HCT116 (cell line): ENCODE measurements at regions not wholly inside any gene's neighbourhood (a gene's known extent, or its start where the extent isn't known, plus 50 kb on each side); places are given as distances from the start of the nearest gene placed in this dataset.

Source experiments
- ATAC-seq: fragments of 200-7000 bp; cut with Tn5 transposase; 2 replicates; pipeline ENCODE4 v1.9.1; 2020; ENCODE audit warnings: mild to moderate bottlenecking, moderate library complexity
- BruUV-seq: library from RNA; stranded (reverse); fragments of 400-500 nt; replicated peaks from 2 replicates; lab custom pipeline; 2021; lab: Mats Ljungman, UMichigan
- CTCF ChIA-PET: fragments of 300-600 bp; sonication (Branson Sonifier 250); formaldehyde crosslinking; loops from one replicate; lab custom pipeline; 2021; ENCODE audit warnings: antibody characterized with exemption; lab: Charles Lee
- POLR2A ChIA-PET: fragments of 300-600, 350-600 bp; sonication (Branson Sonifier 250); formaldehyde crosslinking; loops from one replicate; lab custom pipeline; 2021; ENCODE audit warnings: antibody characterized with exemption; lab: Charles Lee
- RAD21 ChIA-PET, 2 experiments: fragments of 300-600 bp; sonication (Branson Sonifier 250); formaldehyde crosslinking; loops; one replicate each; lab custom pipeline; 2023; ENCODE audit warnings: low total read pairs in 2 of 2; ENCODE audit not compliant: uncharacterized antibody in 2 of 2, unreplicated experiment in 2 of 2, low non-redundant PET in 1 of 2; lab: Charles Lee
- DNase-seq: peaks from one replicate; pipeline ENCODE4 v3.0.0-alpha.2; 2010; ENCODE audit warnings: low read depth, low spot score
- H2AFZ ChIP-seq: fragments of 200-600 bp; shearing (Covaris generic), sonication (generic); 2 replicates; pipeline ENCODE4 v1.6.1; 2017; ENCODE audit warnings: low read depth, mixed run types, mixed read lengths, antibody characterized with exemption, low read length; ENCODE audit not compliant: poor library complexity, severe bottlenecking
- H3K27ac ChIP-seq: 2 replicates; pipeline ENCODE4 v1.5.1; 2012; ENCODE audit warnings: low read depth, low read length
- H3K27me3 ChIP-seq: fragments of 200-600 bp; sonication (generic); 2 replicates; pipeline ENCODE4 v1.6.1; 2016; ENCODE audit warnings: mixed run types, low read length, mixed read lengths; ENCODE audit not compliant: insufficient read depth
- H3K36me3 ChIP-seq, 2 experiments: fragments of 200-500 bp in 1 of 2; fragments of 200-600 bp in 1 of 2; sonication (Bioruptor generic) in 1 of 2; sonication (generic) in 1 of 2; 2 replicates each; pipeline versions ENCODE4 v1.5.1 to v1.6.1; 2014 to 2016; ENCODE audit warnings: low read length in 2 of 2, inconsistent platforms in 1 of 2, mixed read lengths in 1 of 2, mixed run types in 1 of 2; ENCODE audit not compliant: insufficient read depth in 2 of 2, control insufficient read depth in 1 of 2
- H3K4me1 ChIP-seq, 2 experiments: fragments of 200-600 bp in 1 of 2; sonication (generic) in 1 of 2; 2 replicates each; pipeline versions ENCODE4 v1.5.1 to v1.6.1; 2012 to 2017; ENCODE audit warnings: low read length in 2 of 2, inconsistent platforms in 1 of 2, mild to moderate bottlenecking in 1 of 2, mixed read lengths in 1 of 2, mixed run types in 1 of 2, moderate library complexity in 1 of 2; ENCODE audit not compliant: insufficient read depth in 2 of 2, control insufficient read depth in 1 of 2
- H3K4me2 ChIP-seq: fragments of 200-600 bp; sonication (generic); 2 replicates; pipeline ENCODE4 v1.6.1; 2017; ENCODE audit warnings: mixed run types, low read length, mixed read lengths
- H3K4me3 ChIP-seq, 2 experiments: fragments of 200-600 bp in 1 of 2; sonication (generic) in 1 of 2; replicated peaks in 1 of 2; 2 replicates each; pipeline ENCODE4 v1.5.1; 2011 to 2016; ENCODE audit warnings: low read length in 2 of 2, control low read depth in 1 of 2, low read depth in 1 of 2, mild to moderate bottlenecking in 1 of 2, mixed read lengths in 1 of 2, mixed run types in 1 of 2
- H3K79me2 ChIP-seq: fragments of 200-600 bp; sonication (generic); 2 replicates; pipeline ENCODE4 v1.6.1; 2017; ENCODE audit warnings: mild to moderate bottlenecking, mixed run types, low read length, moderate library complexity, mixed read lengths; ENCODE audit not compliant: insufficient read depth
- H3K9ac ChIP-seq: fragments of 200-600 bp; sonication (generic); 2 replicates; pipeline ENCODE4 v1.6.1; 2016; ENCODE audit warnings: low read length, mixed read lengths
- H3K9me2 ChIP-seq: fragments of 200-600 bp; sonication (generic), shearing (Covaris generic); 2 replicates; pipeline ENCODE4 v1.6.1; 2017; ENCODE audit warnings: mixed run types, mild to moderate bottlenecking, moderate library complexity; ENCODE audit not compliant: insufficient read depth
- H3K9me3 ChIP-seq, 2 experiments: fragments of 200-500 bp in 1 of 2; fragments of 200-600 bp in 1 of 2; sonication (Bioruptor generic) in 1 of 2; sonication (generic) in 1 of 2; 2 replicates each; pipeline ENCODE4 v1.6.1; 2014 to 2017; ENCODE audit warnings: low read length in 2 of 2, mixed read lengths in 2 of 2, inconsistent platforms in 1 of 2, low read depth in 1 of 2, mild to moderate bottlenecking in 1 of 2, mixed run types in 1 of 2, moderate library complexity in 1 of 2; ENCODE audit not compliant: control insufficient read depth in 1 of 2, insufficient read depth in 1 of 2
- H4K20me1 ChIP-seq: fragments of 200-600 bp; sonication (generic), shearing (Covaris generic); 2 replicates; pipeline ENCODE4 v1.6.1; 2017; ENCODE audit warnings: mixed run types, mild to moderate bottlenecking, moderate library complexity; ENCODE audit not compliant: insufficient read depth
- ATF3 ChIP-seq: IDR thresholded peaks from 2 replicates; pipeline ENCODE4 v1.6.1; 2012
- CBX3 ChIP-seq: IDR thresholded peaks from 2 replicates; pipeline ENCODE4 v1.6.1; 2012; ENCODE audit warnings: low read depth
- CEBPB ChIP-seq: IDR thresholded peaks from 2 replicates; pipeline ENCODE4 v1.6.1; 2012; ENCODE audit warnings: low read depth
- EGR1 ChIP-seq: IDR thresholded peaks from 2 replicates; pipeline ENCODE4 v1.6.1; 2012; ENCODE audit warnings: low read depth
- ELF1 ChIP-seq: IDR thresholded peaks from 2 replicates; pipeline ENCODE4 v1.6.1; 2012; ENCODE audit warnings: low read depth, borderline replicate concordance
- EZH2 ChIP-seq: fragments of 200-600 bp; sonication (generic); IDR thresholded peaks from 2 replicates; pipeline ENCODE4 v1.6.1; 2017; ENCODE audit warnings: antibody characterized with exemption, mixed run types
- EZH2phosphoT487 ChIP-seq: fragments of 200-600 bp; IDR thresholded peaks from 2 replicates; pipeline ENCODE4 v1.6.1; 2018; ENCODE audit warnings: antibody characterized with exemption, borderline replicate concordance
- MAX ChIP-seq: IDR thresholded peaks from 2 replicates; pipeline ENCODE4 v1.6.1; 2012
- POLR2A ChIP-seq: IDR thresholded peaks from 2 replicates; pipeline ENCODE4 v1.7.0; 2011; ENCODE audit warnings: borderline replicate concordance; ENCODE audit not compliant: insufficient read depth, insufficient read length; ENCODE audit errors: extremely low read depth
- POLR2AphosphoS5 ChIP-seq: IDR thresholded peaks from 2 replicates; pipeline ENCODE4 v1.6.1; 2011; ENCODE audit warnings: mild to moderate bottlenecking, low read depth, low read length, moderate library complexity
- RAD21 ChIP-seq: IDR thresholded peaks from 2 replicates; pipeline ENCODE4 v1.6.1; 2012; ENCODE audit warnings: low read depth, mild to moderate bottlenecking
- REST ChIP-seq: IDR thresholded peaks from 2 replicates; pipeline ENCODE4 v1.6.1; 2012; ENCODE audit warnings: low read depth
- SP1 ChIP-seq: IDR thresholded peaks from 2 replicates; pipeline ENCODE4 v1.6.1; 2012; ENCODE audit warnings: low read depth
- SRF ChIP-seq: IDR thresholded peaks from 2 replicates; pipeline ENCODE4 v1.6.1; 2012; ENCODE audit warnings: low read depth
- YY1 ChIP-seq: IDR thresholded peaks from 2 replicates; pipeline ENCODE4 v1.6.1; 2011; ENCODE audit warnings: low read length, low read depth, moderate library complexity, mild to moderate bottlenecking; ENCODE audit not compliant: insufficient replicate concordance; ENCODE audit errors: extremely low read depth
- ZBTB33 ChIP-seq: IDR thresholded peaks from 2 replicates; pipeline ENCODE4 v1.6.1; 2011; ENCODE audit warnings: mild to moderate bottlenecking, low read length, moderate library complexity; ENCODE audit not compliant: insufficient replicate concordance; ENCODE audit errors: extremely low read depth
- ZNF274 ChIP-seq: fragments of 200-500 bp; sonication (Bioruptor generic); IDR thresholded peaks from 2 replicates; pipeline ENCODE4 v1.6.1; 2014; ENCODE audit warnings: mild to moderate bottlenecking, low read depth, low read length, inconsistent platforms
- intact Hi-C: fragments of 100-400 bp; cut with micrococcal nuclease; formaldehyde crosslinking; loops from 2 replicates; pipeline ENCODE4 v1.10.0; 2022

GRCh38 chr3:106820726-106821362 lies 556.4 kb upstream of the CCDC54 start (continued):
- no peak for TF ChIP-seq MAX
- no peak for TF ChIP-seq SP1

- CTCF ChIA-PET = no interaction called here
- no peak for TF ChIP-seq ATF3
- no peak for TF ChIP-seq POLR2A
- TF ChIP-seq EZH2 = no peak
- TF ChIP-seq MAX = no peak
- no peak for TF ChIP-seq CBX3
- TF ChIP-seq ELF1 = no peak
- no peak for TF ChIP-seq CEBPB
- TF ChIP-seq RAD21 = no peak
- no peak for TF ChIP-seq ZNF274
- TF ChIP-seq ZBTB33 = no peak
- TF ChIP-seq YY1 = no peak
- no peak for TF ChIP-seq POLR2AphosphoS5
- no peak for TF ChIP-seq EZH2phosphoT487
- TF ChIP-seq EGR1 = no peak
- TF ChIP-seq SRF = no peak
- no peak for TF ChIP-seq REST
- H3K4me1 ChIP-seq = no peaks in the 10 kb centered on the region
Measured at GRCh38 chr3:106821801-106822200, 555.4 kb upstream of the CCDC54 start.

More at GRCh38 chr3:106821801-106822200, 555.4 kb upstream of the CCDC54 start:
- no peak overlapping the region for H3K4me2 ChIP-seq
- H3K27ac ChIP-seq = no peak overlapping the region
- H3K27me3 ChIP-seq = no peaks in the 10 kb centered on the region
- POLR2A ChIA-PET = no interaction called here
- RAD21 ChIA-PET = interaction anchor here in 1 of 2 experiments (0.6 kb wide), 1 partner anchor 13 kb away, joined by 3 read pairs; no protein-coding TSS in a partner anchor
- no peaks in the 10 kb centered on the region for H3K36me3 ChIP-seq
- no peak overlapping the region for H3K9ac ChIP-seq
- no peaks in the 10 kb centered on the region for H3K9me2 ChIP-seq
- H3K9me3 ChIP-seq = no peaks in the 10 kb centered on the region
- H4K20me1 ChIP-seq = no peaks in the 10 kb centered on the region
- intact Hi-C loops = no loop called here
- no peak overlapping the region for H3K4me3 ChIP-seq
- no TSS peak for BruUV-seq
- no peaks in the 10 kb centered on the region for H3K79me2 ChIP-seq
- no peak for DNase-seq
- ATAC-seq = no peak
- no peak overlapping the region for H2AFZ ChIP-seq
